ENCODE measurements at regions not wholly inside any gene's neighbourhood (a gene's known extent, or its start where the extent isn't known, plus 50 kb on each side); places are given as distances from the start of the nearest gene placed in this dataset.

DNA sequence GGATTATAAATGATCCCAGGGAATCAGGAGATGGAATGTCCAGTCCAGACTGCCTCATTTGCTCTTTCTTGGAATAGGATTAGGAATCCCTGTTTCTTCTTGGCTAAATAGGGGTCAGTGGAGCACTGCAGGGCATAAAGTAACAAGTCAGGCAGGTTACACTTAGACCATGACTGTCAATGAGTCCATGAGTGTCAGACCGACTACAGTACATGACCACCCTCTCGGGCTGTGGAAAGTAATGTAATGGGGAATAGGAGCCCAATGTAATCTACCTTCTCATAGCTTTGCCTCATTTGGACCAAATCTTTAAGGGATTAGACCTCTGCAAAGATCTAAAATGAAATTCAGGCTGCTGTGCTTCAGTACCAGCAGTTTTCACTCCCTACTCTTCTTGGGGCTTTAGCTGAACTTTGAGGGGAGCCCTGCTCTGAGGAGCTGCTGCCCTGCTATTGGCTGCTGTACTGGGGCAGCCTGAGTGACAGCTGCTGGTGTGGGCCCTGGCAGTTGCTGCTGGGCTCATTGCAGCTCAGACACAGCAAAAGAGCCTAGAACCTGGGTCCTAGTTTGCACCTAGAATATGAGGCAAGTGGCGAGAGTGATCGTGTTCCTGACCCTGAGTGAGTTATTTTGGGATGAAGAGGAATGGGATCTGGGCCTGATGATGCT lies 62.2 kb upstream of the OR4E1 start:
- TF ChIP-seq, protein P1, sequence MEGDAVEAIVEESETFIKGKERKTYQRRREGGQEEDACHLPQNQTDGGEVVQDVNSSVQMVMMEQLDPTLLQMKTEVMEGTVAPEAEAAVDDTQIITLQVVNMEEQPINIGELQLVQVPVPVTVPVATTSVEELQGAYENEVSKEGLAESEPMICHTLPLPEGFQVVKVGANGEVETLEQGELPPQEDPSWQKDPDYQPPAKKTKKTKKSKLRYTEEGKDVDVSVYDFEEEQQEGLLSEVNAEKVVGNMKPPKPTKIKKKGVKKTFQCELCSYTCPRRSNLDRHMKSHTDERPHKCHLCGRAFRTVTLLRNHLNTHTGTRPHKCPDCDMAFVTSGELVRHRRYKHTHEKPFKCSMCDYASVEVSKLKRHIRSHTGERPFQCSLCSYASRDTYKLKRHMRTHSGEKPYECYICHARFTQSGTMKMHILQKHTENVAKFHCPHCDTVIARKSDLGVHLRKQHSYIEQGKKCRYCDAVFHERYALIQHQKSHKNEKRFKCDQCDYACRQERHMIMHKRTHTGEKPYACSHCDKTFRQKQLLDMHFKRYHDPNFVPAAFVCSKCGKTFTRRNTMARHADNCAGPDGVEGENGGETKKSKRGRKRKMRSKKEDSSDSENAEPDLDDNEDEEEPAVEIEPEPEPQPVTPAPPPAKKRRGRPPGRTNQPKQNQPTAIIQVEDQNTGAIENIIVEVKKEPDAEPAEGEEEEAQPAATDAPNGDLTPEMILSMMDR (IDR thresholded peaks at IDR 0.05), result no peak
- no peak for TF ChIP-seq POLR2AphosphoS5 (IDR thresholded peaks at IDR 0.05)
- no peak for TF ChIP-seq POLR2A (IDR thresholded peaks at IDR 0.05)
- no peak for TF ChIP-seq EP300 (IDR thresholded peaks at IDR 0.05; ENCODE audit: low read depth)
